HEK293T (cell line): ENCODE measurements at regions not wholly inside any gene's neighbourhood (a gene's known extent, or its start where the extent isn't known, plus 50 kb on each side); places are given as distances from the start of the nearest gene placed in this dataset.

Experiments
- BHLHE40 ChIP-seq: fragments of 450-650 bp; IDR thresholded peaks from 2 replicates; pipeline ENCODE4 v1.6.1; 2016; ENCODE audit warnings: mild to moderate bottlenecking, moderate library complexity, borderline replicate concordance
- FOXM1 ChIP-seq: fragments of 450-650 bp; IDR thresholded peaks from 2 replicates; pipeline ENCODE4 v1.6.1; 2017; ENCODE audit warnings: mild to moderate bottlenecking, borderline replicate concordance
- SP1 ChIP-seq: fragments of 450-650 bp; IDR thresholded peaks from 2 replicates; pipeline ENCODE4 v1.6.1; 2017
- TARDBP ChIP-seq: fragments of 450-650 bp; IDR thresholded peaks from 2 replicates; pipeline ENCODE4 v1.6.1; 2016

DNA sequence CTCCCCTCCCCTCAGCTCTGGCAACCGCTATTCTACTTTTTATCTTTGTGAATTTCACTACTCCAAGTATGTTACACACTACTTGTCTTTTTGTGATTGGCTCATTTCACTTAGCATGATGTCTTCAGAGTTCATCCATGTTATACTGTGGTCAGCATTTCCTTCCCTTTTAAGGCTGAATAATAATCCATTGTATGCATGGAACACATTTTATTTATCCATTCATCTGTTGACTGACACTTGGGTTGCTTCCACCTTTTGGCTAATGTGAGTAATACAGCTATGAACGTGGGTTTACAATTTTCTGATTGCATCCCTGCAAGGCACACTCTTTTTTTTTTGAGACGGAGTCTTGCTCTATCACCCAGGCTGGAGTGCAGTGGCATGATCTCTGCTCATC, 53.0 kb upstream of the FUT8 start:
- TF ChIP-seq BHLHE40 (no peak), FOXM1 (no peak), TARDBP (no peak), SP1 (no peak)
